GM18868 (cell line): ENCODE measurements at regions not wholly inside any gene's neighbourhood (a gene's known extent, or its start where the extent isn't known, plus 50 kb on each side); places are given as distances from the start of the nearest gene placed in this dataset.
"Not testable (repeated sequence)": the region's sequence is repeated elsewhere in the genome, so short reads cannot be mapped to it uniquely, and the experiment has no call there.

ENCODE experiments used
- ATAC-seq: cut with Tn5 transposase; IDR thresholded peaks from one replicate; pipeline ENCODE4 v1.9.1; 2021; ENCODE audit warnings: mild to moderate bottlenecking, moderate library complexity; ENCODE audit not compliant: unreplicated experiment

- ATAC-seq, result no peak
Observed at GRCh38 chr1:232364654-232365382, 265.1 kb downstream of the SIPA1L2 start.

GRCh38 chr1:232363008-232363407, 266.9 kb downstream of the SIPA1L2 start:
- ATAC-seq, result no peak

- no peak for ATAC-seq
Observed at GRCh38 chr1:232357416-232357815, 272.5 kb downstream of the SIPA1L2 start.

- no peak for ATAC-seq
Observed at GRCh38 chr1:232355162-232356006, 274.5 kb downstream of the SIPA1L2 start.

DNA sequence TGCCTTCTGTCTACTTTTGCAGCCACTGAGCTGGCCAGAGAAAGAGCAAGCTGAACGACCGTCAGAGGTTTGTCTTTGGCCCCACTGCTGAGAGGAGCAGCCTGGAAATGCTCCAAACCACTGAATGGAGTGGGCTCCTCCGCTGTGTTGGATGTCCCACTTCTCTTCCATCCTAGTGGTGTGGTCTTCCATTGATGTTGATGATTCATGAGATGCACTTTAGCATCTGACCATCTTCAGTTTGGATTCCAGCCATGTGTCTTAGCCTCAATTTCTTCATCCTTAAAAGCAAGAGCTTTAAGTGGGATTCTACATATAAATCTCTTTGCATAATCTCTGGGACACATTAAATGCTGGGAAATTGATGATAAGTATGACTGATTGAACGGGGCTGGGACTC, 276.9 kb downstream of the SIPA1L2 start:
- no peak for ATAC-seq

- ATAC-seq, result no peak
Observed at GRCh38 chr1:232352366-232352765, 277.6 kb downstream of the SIPA1L2 start.

- no peak for ATAC-seq
Observed at GRCh38 chr1:232351335-232351734, 278.6 kb downstream of the SIPA1L2 start.

GRCh38 chr1:232346844-232347243, 283.1 kb downstream of the SIPA1L2 start:
- no peak for ATAC-seq

GRCh38 chr1:232344791-232345399, 285.0 kb downstream of the SIPA1L2 start:
- no peak for ATAC-seq

GRCh38 chr1:232344186-232344585, 285.7 kb downstream of the SIPA1L2 start:
- not testable (repeated sequence) for ATAC-seq

- ATAC-seq, result no peak
Observed at GRCh38 chr1:232340446-232340845, 289.5 kb downstream of the SIPA1L2 start.

GRCh38 chr1:232339073-232339472, 290.9 kb downstream of the SIPA1L2 start:
- no peak for ATAC-seq

- ATAC-seq, result no peak
Observed at GRCh38 chr1:232335741-232336293, 294.1 kb downstream of the SIPA1L2 start.

GRCh38 chr1:232335261-232335660, 294.7 kb downstream of the SIPA1L2 start:
- no peak for ATAC-seq

- no peak for ATAC-seq
Observed at GRCh38 chr1:232334811-232335210, 295.1 kb downstream of the SIPA1L2 start.

GRCh38 chr1:232334246-232334645, 295.7 kb downstream of the SIPA1L2 start:
- no peak for ATAC-seq

GRCh38 chr1:232333419-232333767, 296.5 kb downstream of the SIPA1L2 start:
- no peak for ATAC-seq

GRCh38 chr1:232332710-232333418, 297.1 kb downstream of the SIPA1L2 start:
- not testable (repeated sequence) for ATAC-seq

GRCh38 chr1:232329103-232329813, 300.7 kb downstream of the SIPA1L2 start:
- no peak for ATAC-seq

- no peak for ATAC-seq
Observed at GRCh38 chr1:232328486-232329102, 301.3 kb downstream of the SIPA1L2 start.
